HG03095 (cell line): ENCODE measurements at regions not wholly inside any gene's neighbourhood (a gene's known extent, or its start where the extent isn't known, plus 50 kb on each side); places are given as distances from the start of the nearest gene placed in this dataset.
"Not testable (repeated sequence)": the region's sequence is repeated elsewhere in the genome, so short reads cannot be mapped to it uniquely, and the experiment has no call there.

Experiments used
- ATAC-seq: cut with Tn5 transposase; IDR thresholded peaks from one replicate; pipeline ENCODE4 v1.9.1; 2021; ENCODE audit warnings: moderate library complexity; ENCODE audit not compliant: unreplicated experiment

DNA sequence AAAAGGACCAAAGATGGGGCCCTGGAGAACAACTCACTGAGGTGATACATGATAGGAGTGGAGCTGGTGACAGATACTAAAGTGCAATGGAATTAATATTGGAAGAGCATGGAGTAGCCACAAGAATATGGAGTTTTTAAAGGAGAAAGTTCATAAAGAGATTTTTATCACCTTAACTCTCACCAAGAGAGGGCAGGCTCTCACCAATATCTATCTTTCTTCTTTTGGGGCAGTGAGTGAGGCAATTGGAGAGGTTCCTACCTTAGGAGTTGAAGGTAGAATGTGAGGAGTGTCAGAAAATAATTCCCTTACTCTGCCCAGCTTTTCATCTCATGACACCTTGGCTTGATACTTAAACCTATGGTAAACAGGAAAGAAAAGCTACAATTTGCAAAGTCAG lies 233.7 kb upstream of the CWC22 start:
- no peak for ATAC-seq

DNA sequence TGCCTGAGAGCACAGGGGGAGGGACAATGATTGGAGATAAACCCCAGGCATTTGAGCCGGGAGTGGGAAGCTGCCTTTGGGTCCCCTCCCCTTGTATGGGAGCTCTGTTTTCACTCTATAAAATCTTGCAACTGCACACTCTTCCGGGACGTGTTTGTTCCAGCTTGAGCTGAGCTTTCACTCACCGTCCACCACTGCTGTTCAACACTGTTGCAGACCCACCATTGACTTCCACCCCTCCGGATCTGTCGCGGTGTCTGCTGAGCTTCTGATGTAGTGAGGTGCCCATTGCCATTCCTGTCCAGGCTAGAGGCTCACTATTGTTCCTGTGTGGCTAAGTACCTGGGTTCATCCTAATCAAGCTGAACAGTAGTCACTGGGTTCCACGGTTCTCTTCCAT lies 231.6 kb upstream of the CWC22 start:
- no peak for ATAC-seq

DNA sequence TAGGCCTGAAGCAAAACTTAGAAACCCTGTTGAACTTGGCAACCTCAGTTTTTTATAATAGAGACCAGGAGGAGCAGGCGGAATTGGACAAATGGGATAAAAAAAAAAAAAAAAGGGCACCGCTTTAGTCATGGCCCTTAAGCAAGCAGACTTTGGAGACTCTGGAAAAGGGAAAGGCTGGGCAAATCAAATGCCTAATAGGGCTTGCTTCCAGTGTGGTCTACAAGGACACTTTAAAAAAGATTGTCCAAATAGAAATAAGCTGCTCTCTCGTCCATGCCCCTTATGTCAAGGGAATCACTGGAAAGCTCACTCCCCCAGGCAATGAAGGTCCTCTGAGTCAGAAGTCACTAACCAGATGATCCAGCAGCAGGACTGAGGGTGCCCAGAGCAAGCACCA lies 229.0 kb upstream of the CWC22 start:
- not testable (repeated sequence) for ATAC-seq

DNA sequence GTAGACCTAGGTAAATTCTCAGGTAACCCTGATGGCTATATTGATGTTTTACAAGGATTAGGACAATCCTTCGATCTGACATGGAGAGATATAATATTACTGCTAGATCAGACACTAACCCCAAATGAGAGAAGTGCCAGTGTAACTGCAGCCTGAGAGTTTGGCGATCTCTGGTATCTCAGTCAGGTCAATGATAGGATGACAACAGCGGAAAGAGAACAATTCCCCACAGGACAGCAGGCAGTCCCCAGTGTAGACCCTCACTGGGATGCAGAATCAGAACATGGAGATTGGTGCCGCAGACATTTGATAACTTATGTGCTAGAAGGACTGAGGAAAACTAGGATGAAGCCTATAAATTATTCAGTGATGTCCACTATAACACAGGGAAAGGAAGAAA lies 228.4 kb upstream of the CWC22 start:
- not testable (repeated sequence) for ATAC-seq

DNA sequence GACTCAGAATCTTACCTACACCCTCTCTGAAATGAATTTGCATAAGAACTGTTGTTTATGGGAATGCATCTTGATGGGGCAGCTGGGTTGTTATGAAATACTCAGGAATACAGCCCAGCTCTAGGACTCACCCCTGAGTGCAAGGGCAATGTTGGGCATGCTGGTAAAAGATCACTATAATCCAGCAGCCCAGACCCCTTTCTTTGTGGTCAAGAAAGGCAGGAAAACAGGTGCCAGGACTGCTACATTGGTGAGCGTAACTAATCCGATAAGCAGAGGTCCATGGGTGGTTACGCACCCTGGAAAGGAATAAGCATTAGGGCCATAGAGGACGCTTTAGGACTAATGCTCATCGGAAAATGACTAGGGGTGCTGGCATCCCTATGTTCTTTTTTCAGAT lies 227.9 kb upstream of the CWC22 start:
- ATAC-seq, result not testable (repeated sequence)

DNA sequence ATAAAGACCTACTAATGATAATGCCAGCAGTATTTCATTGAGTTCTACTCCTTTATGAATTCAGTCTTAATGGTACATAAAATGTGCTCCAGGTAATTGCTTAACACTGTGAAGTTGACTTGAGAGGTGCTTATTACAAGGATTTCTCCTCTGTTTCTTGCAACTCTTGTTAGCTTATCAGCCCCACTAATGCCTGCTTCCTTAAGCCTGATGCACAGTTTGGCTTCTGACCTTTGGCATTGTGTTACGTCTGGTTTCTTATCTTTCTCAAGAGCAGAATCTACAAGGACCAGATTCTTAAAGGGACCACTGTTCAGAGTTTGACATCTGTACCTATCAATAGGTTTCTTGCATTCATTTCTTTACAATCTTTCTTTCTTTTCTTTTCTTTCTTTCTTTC lies 223.9 kb upstream of the CWC22 start:
- no peak for ATAC-seq

DNA sequence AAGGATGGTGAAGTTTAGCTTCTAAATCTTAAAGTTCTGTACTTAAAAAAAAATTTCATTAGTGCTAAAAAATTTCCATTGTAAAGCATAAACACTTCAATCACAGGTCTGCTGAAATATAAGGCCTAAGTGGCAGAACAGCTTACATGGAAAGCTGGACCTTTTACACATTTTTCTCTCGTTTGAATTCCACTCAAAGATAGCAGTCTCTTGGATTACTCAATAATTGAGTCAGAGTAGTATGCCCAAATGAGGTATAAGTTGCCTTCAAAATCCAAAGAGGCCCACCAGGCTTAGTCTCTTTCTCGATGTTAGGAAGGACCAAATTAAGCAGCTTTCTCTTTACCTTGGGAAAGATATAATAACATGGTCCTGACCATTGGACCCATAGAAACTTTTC lies 220.4 kb upstream of the CWC22 start:
- no peak for ATAC-seq

DNA sequence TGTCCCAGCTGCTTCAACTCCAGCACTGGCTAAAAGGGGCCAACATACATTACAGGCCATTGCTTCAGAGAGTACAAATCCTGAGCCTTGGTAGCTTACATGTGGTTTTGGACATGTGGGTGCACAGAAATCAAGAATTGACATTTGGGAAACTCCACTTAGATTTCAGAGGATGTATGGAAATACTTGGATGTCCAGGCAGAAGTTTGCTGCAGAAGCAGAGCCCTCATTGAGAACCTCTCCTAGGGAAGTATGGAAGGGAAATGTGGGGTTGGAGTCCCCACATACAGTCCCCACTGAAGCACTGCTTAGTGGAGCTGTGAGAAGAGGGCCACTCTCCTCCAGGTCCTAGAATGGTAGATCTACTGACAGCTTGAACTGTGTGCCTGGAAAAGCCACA lies 218.0 kb upstream of the CWC22 start:
- no peak for ATAC-seq

DNA sequence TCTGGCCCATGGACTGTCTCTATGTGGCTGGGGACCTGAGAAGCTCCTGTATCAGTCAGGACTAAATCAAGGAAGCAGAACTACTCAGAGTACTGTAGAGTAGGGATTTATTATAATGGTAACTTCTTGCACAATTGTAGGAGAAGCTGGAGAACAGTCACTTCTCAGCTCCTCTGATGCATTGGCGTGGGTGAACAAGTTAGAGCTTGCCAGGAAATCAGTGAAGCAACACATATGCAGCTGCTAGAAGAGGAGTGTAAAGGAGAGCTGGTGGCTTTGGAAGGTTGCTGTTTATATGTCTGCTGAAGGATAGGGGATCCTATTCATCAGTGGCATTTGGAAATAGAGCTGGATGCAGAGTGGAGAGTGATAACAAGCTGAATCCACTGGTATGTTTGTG lies 215.5 kb upstream of the CWC22 start:
- no peak for ATAC-seq

DNA sequence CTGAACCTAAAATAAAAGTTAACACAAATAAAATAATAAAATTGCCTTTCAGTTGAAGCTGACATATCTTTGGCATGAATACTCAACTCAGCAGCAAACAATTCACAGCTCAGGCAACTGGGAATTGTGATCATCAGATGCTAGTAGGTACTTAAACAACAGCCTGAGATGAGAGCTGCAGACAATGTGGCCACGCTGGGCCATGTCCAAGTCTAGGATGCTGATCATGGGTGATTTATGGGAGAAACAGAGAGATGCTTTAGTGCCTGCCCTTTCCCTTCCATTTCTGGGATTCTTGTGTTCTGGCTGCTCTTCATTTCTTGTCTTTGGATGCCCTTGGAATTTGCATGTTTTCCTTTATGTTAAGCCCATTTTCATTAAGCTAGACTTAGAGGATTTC lies 212.4 kb upstream of the CWC22 start:
- ATAC-seq, result no peak

DNA sequence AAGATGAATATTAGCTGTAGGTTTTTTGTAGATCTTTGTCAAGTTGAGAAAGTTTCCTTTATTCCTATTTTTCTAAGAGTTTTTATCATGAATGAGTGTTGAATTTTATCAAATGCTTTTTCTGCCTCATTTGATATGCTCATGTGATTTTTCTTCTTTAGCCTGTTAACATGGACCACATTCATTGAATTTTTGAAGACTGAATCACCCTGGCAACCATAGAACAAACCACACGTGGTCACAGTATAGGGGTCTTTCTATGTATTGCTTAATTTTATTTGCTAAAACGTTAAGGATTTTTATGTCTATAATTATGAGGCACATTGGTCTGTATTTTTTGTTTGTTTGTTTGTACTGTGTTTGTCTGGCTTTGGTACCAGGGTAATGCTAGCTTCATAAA lies 201.7 kb upstream of the CWC22 start:
- ATAC-seq, result no peak

DNA sequence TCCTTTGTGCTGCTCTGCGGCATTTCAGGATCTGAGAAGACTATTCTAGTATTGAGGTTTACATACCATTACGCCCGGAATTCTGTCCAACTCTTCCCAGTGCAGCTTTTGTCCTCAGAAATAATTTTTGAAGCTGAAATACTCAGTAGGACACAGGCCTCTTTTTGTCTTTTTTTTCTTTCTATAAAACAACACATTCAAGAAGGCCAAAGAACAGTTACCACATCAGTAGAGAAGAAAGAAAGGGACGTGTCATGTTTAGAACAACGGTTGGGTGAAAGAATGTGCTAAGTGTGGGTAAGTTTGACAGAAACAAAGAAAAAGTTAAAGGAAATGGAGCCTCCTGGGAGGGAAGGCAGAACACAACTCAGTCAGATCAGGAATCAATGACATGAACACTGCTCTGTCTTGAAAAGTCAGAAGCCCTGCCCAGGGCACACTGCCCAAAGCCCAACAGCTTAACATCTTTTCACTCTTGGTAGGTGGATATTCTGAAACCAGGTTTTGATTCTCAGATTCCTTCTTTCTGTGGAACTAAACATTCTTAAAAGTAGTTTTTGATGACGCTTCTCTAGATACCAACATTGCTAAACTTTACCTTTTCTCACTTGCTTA lies 198.6 kb upstream of the CWC22 start:
- ATAC-seq, result no peak

DNA sequence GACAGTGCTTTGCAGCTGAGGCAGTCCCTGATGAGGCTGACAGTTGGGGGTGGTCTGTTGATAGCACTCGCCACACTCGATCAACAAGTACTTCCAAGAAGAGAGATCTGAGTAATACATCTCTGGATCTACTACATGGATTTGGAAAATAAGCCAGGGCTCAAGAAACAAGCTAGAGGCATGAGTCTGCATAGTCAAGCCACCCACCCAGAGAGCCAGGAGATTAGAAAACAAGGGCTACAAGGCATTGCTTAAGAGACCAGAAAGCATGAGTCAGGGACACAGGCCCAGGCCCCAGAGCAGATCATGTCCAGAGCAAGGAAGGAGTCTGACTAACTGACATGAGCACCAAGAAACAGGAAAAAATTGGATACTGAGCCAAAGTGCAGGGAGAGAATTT lies 196.9 kb upstream of the CWC22 start:
- ATAC-seq, result no peak

DNA sequence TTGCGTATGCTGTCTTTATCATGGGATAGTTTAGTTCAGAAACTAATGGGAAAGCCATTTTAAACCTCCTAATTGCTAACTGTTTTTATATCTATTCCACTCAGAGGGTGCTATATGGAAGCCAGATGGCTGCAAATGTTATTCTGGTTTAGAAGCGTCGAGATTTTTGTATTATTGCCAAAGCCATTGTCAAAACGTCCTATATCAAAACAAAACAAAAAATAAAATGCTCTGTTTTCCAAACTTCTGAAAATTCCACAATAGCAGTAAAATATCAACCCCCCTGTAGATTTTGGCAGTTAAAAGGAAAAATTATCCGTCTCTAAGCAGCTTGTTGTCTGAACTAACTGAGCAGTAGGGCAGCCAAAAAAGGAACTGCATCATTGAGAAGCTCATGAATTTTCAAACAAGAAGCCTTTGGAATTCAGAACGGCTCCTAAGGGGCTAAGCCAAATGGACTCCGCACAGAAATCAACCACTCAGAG lies 195.4 kb upstream of the CWC22 start:
- ATAC-seq, result no peak

DNA sequence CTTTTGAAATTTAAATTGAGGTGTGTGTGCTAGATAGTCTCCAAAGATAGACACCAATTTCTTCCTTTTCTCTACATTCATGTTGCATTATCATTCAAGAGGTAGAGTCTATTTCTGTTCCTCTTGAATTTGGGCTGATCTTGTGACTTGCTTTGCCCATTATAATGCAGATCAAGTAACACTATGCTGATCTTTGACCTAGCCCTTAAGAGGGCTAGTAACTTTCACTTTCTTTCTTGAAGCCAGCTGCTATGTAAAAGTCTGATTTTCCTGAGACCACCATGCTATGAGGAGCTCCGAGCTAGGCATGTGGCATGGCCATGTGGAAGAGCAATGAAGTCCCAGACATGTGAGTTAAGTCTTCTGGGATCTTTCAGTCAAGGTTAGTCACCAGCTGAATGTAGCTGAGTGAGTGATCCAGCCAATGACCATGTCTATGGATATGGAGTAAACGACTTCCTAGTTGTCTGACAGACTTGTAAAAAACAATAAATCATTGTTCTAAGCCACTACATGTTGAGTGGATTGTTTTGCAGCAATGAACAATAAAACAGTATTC lies 189.4 kb upstream of the CWC22 start:
- no peak for ATAC-seq

DNA sequence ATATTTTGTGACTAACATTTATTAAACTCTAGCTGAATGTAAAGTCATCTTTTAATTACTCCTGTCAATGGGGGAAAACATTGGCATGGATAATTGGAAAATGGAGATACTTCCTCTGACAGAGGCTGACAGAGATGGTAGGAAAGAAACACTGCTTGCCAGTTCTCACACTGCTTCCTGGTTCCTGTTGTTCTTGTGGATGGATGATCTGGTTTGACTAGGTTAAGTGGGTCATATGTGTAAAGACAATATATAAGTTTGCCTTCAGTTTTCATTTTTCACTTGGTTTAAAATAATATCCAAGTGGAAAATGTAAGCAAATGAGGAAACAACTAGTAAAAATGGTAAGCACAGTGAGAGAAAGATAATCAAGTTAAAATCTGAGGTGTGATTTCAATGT lies 188.8 kb upstream of the CWC22 start:
- no peak for ATAC-seq

DNA sequence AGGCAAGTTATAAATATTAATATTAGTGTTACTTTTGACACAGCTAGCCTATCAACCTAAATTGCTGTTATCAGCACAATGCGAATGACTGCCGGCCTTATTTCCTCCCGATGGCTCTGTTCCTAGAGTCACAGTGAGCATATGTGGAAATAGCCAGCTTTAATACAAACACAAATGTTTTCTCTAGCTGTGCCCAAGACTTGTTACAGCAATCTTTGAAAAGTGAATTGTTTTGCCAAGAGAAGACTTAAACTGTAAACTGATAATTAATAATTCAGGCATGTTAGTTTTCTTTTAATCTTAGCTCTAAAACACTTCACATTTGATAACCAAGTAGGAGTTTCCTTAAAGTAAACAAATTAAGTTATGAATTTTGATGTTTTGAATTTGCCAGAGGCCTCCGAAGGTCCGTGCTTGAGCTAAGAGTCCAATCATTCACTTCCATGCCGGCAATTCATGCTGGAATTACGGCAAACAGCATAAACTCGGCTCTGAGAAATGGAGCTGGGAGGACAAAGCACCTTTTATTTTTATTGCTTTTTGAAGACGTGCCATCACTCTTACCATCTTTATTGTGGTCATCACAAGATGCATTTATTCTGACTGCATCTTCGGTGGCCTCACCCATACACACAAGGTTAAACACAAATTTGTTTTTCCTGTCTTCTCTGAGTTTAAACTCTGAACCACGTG lies 184.5 kb upstream of the CWC22 start:
- no peak for ATAC-seq

DNA sequence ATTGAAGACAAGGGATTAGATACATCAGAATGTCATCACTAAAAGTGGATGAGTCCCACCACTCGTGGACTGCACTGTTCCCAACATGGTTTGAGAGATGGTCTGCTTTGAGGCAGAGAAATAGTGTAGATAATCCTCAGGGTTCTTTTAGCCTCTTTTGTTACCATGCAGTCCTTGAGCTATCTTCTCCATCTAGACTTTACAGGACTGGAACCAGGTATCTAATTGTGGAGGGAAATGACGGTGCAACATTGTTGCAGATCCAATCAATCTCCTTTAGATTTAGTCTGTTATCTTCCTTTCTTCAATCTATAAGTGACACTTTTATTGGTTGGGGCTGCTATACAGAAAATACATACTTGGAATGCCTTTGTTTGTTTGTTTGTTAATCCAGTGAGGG lies 183.8 kb upstream of the CWC22 start:
- no peak for ATAC-seq

DNA sequence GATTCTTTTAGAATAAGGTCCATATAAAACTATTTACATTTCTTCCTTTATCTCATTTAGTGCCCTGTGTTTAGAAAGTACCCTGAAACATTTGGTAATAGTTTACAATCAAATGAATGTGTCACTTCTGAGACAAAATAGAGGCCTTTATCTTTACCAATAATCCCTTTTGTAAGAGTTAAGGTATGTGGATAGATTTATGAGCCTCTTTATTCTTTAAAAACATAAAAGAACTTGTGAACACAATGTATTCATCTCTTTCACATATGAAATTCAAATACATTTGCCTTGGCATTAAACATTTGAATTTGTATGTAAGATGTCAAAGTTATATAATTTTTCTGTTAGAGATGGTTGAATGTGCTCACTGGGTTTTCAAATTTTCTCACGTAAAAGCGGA lies 180.5 kb upstream of the CWC22 start:
- no peak for ATAC-seq

DNA sequence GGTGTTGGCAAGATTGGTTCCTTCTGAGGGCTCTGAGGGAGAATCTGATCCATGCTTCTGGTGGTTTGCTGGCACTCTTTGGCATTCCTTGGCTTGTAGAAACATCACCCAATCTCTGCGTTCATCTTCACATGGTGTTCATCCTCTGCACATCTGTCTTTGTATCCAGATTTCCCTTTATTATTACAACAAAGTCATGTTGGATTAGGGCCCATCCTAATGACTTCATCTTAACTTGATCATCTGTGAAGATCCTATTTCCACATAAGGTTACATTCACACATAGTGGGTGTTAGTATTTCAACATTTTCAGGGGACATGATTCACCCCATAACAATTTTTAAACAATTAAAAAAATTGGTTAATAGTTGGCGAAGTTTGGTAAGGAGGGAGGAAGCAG lies 177.4 kb upstream of the CWC22 start:
- no peak for ATAC-seq

DNA sequence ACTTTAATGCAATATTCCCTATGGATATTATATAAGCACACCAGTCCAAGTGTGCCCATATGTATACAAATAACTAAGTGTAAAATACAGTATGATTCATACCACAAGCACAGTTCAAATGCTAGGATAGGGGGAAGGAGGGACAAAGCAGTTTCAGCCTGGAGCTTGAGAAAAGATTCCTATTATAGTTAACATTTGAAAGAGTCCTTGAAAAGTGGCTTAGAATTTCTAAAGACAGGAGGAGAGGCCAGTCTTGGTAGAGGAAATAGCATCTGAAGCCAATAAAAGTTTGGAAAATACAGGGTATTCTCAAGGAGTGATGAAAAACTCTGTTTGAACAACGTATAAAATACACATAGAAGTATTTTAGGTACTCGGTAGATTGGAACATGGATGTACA lies 173.4 kb upstream of the CWC22 start:
- no peak for ATAC-seq

DNA sequence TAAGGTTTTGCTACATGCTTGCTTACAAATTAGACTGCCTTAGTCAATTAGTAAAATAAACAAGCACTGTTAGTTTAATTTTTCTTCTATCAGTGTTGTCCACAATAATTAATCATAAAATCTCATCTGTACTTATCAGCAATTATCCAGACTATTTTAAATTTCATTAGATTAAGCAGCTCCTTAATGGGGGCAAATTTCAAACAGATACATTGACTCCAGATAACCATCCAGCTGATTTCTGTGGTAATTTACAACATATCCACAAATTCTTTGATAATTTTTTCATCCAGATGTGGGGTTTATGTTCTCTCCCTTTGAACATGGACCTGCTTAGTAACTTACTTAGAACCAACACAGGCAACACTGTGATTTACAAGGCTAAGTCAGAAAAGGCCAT lies 170.4 kb upstream of the CWC22 start:
- no peak for ATAC-seq

DNA sequence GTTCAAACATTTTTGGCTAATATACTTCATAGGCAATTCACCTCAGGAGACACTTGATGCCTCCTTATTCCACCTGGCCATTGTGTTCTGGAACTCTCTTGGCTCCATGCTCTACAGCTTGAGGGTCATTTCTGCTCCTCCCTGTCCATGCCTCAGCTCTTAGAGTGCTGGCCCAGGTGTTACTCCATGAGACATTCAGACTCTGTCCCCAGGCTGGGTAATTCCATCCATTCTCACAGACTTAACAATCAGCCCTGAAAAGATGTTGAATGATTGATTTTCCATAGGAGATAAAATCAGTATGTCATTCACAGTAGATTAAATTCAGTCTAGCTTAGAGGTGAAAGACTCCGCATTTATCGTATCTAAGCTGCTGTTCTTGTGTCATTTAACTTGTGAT lies 168.6 kb upstream of the CWC22 start:
- ATAC-seq, result no peak
